Ureter (tissue), 1 donor: ENCODE measurements at regions not wholly inside any gene's neighbourhood (a gene's known extent, or its start where the extent isn't known, plus 50 kb on each side); places are given as distances from the start of the nearest gene placed in this dataset.
"Not testable (repeated sequence)": the region's sequence is repeated elsewhere in the genome, so short reads cannot be mapped to it uniquely, and the experiment has no call there.

Source experiments
- DNase-seq: peaks from one replicate; pipeline ENCODE4 v3.0.0-alpha.2; 2020; ENCODE audit warnings: low spot score
- donor health status: DM: yes; HTN: yes; CAD: no.

- DNase-seq, result no peak
Observed at GRCh38 chr5:118604106-118604505, 384.2 kb downstream of the DTWD2 start.

DNA sequence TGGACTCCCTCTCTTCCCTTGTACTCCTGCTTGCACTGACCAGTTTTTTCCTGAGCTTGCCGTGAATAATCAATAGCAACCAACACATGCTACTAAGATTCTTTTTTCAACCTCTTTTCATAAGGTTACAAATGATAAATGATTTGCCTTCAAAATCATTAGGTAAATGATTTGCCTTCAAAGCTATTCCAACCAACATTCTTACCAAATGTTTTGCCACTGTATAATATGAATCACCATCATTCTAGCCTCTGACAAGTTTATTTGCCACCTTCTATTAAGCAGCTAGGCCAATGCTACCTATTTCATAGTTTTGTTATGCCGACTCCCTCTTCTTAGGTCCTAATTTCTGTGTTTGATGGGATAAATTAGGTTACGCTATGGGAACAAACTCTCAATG lies 385.1 kb downstream of the DTWD2 start:
- no peak for DNase-seq

DNA sequence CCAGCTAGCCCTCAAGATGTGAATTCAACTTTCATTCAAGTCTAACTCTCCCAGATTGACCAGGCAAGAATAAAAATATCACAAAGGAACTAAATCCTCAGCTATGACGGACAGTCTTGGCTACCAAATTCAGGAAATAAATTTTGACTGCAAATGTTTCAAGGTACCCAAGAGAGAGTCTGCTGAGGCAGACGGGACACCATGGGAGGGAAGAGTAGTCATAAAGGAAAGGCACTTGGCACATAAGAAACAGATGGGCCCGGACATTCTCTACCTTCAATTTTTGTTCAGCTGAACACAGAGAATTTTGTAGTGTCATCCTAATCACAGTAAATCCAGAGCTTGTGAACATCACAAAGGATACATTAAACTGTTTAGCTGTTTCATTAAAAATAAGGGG lies 390.0 kb downstream of the DTWD2 start:
- no peak for DNase-seq

DNA sequence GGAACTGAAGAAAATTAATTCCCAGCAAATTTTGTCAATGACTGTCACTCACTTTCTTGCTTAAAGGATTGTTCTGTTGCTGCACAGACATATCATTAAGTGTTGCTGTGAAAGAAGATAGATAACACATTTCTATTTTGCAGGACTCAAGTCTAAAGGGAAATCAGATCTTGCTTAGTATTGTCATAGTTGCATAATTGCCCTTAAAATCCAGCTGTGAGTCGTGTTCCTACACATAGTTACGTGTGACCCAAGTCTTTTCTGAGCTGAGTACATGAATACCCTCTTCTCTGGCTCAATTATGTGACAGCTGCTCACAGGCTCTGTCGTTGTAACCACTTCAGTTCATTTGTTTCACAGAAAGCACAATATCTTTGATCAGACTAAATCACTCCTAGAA lies 390.8 kb downstream of the DTWD2 start:
- DNase-seq, result no peak

DNA sequence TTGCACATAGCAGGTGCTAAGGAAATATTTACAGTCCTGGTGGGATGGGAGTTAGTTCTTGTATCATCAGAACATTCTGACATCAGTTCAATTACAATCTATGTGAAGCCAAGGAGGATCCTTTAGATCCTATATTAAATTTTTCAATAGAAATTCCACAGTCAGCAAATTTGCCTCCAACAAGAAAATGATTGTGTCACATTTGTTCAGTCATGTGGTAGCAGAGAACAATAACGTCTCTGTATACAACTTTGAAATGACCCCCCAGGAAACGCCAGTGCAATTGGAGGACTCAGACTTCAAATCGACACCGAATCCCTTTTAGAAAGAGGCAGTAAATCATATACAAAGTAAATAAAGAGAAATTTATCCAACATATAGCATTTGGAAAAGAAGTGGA lies 392.1 kb downstream of the DTWD2 start:
- no peak for DNase-seq

DNA sequence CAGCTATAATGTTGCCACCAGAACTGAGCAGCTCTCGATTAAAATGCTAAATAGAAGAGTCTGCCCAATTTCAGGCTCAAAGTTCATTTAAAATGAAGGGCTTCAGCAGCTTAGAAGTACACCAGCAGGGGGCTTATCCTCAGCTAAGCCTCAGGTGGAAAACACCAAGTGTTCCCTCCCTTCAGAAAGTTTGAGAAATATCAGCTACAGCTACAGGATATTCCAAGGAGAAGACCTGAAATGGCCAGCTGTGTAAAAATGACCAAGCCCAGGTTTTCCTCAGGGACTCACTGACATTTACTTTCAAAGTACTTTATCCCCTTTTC lies 395.4 kb downstream of the DTWD2 start:
- no peak for DNase-seq

GRCh38 chr5:118592229-118593002 lies 395.9 kb downstream of the DTWD2 start:
- DNase-seq, result no peak

- DNase-seq, result no peak
Observed at GRCh38 chr5:118590806-118591205, 397.5 kb downstream of the DTWD2 start.

DNA sequence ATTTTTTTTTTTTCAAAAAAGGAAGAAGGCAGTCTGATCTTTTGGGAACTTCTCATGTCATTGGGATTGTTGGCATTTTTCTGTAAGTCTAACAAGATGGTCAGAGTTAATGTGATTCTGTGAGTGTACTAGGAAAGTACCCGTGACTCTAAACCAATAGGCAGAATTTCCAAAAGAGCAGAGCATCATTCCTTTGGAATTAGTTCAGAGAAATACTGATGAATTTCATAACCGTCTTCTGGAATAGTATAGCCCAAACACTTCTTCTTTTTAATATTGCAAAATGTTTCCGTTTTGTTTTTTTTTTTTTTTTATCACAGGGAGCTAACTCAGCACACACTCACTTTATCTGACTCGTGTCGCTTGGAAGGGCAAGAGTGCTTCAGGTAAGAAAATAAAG lies 407.4 kb downstream of the DTWD2 start:
- no peak for DNase-seq

DNA sequence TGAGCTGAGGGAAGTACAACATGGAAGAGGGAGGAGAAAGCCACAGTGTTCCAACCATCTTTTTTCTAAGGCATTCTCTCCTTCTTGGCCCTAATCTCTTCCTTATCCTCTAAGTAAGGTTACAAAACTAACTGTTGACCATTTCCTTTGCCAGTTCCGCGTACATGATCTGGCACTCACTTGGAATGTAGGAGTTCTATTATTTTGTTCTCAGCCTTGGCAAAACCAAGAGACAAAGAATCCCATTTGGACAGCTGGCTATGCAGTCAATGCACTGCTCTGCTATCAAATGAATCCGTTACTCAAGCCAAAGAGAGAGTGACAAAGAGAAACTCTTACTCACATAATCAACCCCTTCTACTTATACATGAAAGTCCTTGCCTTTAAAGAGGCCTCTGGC lies 410.3 kb downstream of the DTWD2 start:
- DNase-seq, result no peak

GRCh38 chr5:118577621-118578020 lies 410.7 kb downstream of the DTWD2 start:
- DNase-seq, result no peak

GRCh38 chr5:118570276-118570675 lies 418.1 kb downstream of the DTWD2 start:
- not testable (repeated sequence) for DNase-seq

DNA sequence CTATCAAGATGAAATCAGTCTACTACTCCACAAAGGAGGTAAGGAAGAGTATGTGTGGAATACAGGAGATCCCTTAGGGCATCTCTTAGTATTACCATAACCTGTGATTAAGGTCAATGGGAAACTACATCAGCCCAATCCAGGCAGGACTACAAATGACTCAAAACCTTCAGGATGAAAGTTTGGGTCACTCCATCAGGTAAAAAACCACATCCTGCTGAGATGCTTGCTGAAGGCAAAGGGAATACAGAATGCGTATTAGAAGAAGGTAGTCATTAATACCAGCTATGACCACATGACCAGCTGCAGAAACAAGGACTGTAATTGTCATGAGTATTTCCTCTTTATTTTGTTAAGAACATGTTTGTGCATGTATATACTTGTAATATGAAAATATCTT lies 418.8 kb downstream of the DTWD2 start:
- not testable (repeated sequence) for DNase-seq

DNA sequence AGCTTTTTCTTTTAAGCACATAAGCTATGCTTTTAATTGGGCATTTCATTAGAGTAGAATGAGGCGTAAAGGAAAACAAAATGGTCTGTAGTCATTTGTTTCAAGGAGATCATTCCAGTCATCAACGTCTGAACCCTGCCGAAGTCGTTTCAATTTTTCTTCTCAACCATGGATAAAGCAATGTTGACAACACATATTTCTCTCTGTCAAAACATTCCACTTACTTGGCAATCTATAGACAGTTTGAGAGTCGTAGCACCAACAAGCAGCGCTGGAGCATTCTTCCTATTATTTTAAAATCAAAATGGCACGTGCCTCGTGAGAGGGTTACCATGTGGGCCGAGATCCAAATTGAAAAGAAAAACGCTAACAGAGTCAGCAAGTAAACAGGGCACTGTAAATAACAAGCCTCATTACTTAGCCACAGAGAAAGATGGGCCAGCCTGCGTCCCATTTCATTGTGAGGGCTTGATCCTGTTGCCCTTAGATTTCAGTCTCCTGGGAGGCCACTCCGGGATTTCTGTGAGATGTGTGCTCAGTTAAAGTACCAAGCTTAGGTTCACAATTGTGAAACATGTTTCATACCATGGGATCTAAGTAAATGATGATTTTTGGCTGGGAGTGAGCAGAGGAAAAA lies 422.9 kb downstream of the DTWD2 start:
- DNase-seq, result no peak

- no peak for DNase-seq
Observed at GRCh38 chr5:118561971-118562370, 426.4 kb downstream of the DTWD2 start.

GRCh38 chr5:118561235-118561634 lies 427.1 kb downstream of the DTWD2 start:
- no peak for DNase-seq

GRCh38 chr5:118558871-118559270 lies 429.5 kb downstream of the DTWD2 start:
- DNase-seq, result no peak

DNA sequence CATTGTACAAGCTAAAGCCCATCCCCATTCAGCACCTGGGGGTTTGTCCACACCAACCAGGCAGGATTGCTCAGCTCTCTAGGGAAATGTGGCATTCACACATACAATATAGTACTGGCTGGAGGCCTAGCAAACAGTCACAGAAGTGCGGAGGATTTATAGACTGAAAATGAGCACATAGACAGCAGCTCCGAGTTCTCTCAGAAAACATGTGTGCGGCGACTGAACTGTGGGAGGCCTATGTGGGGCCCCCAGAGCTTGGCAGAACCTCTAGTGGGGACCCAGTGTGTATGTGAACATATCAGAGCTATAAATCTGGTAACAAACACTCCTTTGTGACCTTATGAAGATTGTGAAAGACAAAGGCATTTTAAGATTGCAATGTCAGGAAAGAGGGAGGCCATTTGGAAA lies 431.1 kb downstream of the DTWD2 start:
- no peak for DNase-seq

DNA sequence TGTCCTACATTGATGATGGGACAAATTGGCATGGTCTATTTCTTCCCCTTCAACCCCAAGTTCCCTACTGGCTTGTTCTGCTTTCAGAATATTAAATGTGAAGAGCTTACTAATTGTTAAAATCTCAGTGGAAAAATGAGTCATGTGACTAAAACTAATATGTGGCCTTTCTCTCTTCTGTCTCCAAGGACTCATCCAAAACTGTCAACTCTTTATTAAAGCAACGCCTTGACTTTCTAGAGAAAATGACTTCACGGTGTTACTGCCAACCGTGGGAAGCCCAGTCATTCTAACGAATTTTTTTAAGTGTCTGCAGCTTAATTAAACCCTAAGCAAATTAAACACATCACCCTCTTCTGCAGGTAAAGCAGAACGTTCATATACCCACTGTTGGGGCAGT lies 431.6 kb downstream of the DTWD2 start:
- no peak for DNase-seq

DNA sequence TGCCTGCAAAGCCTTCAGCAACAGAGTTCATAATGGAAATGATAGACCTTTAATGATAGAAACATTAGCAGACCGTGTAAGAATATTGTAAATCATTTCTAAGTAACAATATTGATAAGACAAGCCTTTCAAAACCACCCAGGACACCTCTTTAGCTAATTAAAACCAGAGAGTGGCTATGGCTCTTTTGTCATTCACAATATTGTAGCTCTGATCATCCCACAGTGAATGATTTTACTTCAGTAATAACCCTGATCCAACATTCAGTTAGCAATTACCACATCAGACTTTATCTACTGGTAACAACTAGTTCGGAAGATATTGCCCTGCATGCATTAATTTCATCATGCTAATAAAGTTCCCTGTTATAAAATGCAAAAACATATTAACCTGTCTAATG lies 432.6 kb downstream of the DTWD2 start:
- DNase-seq, result no peak

DNA sequence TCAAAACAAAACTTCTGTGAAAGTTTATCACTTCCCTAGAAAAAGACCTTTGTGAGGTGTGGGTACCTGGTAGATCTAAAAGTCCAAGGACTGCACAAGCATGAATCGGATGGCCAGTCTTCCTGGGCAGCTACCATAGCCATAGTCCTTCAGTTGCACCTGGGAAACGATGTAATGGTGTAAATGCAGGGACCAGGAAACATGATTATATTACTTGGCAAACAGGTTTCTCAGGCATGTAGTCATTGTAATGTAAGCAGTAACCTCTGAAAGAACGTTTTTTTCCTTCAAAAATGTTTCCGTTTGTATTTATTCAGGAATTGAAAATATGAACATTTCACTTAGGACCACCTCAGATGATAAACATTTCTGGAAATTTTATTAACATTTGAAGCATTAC lies 433.4 kb downstream of the DTWD2 start:
- DNase-seq, result no peak

GRCh38 chr5:118554241-118554640 lies 434.1 kb downstream of the DTWD2 start:
- DNase-seq, result no peak

DNA sequence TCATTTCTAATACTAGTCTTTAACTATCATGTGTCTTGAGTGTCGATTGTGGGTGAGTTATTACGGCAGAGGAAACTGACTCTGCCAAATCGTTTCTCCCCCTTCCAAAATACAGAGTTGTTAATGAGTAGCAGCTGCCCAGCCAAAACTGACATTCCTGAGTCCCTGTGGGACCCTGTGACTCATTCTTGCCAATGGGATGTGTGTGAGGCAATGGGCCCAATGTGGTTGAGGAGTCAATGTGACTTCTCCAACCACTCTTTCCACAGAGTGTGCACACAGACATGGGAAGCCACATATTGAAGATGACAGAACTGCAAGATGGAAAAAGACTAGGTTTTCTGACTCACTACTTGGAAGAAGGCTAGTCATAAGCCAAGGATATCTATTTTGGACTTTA lies 434.7 kb downstream of the DTWD2 start:
- DNase-seq, result no peak
